ENCODE measurements at regions not wholly inside any gene's neighbourhood (a gene's known extent, or its start where the extent isn't known, plus 50 kb on each side); places are given as distances from the start of the nearest gene placed in this dataset.
"Not testable (repeated sequence)": the region's sequence is repeated elsewhere in the genome, so short reads cannot be mapped to it uniquely, and the experiment has no call there.

DNA sequence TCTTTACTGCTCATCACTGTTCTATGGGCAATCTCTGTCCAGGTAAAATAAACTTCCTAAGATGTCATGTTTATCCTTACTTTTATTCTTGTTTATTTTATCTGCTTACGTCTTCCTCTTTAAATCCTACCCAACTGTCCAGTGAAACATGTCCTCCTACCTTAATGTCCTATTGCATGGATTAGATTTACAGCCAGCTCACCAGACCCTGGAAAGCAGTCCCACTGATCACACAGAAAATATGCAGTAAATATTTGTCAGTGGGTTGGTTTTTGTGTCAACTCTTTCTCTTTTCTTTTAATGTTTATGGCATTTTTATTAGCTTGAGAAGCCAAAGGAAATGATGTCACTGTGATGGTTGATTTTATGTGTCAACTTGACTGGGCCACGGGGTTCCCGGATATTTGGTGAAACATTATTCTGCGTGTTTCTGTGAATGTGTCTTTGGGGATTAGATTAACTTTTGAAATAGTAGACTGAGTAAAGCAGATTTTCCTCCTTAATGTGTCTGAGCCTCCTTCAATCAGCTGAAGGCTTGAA is 258.3 kb downstream of the SRGAP2C start:
- DNase-seq = no peak

DNA sequence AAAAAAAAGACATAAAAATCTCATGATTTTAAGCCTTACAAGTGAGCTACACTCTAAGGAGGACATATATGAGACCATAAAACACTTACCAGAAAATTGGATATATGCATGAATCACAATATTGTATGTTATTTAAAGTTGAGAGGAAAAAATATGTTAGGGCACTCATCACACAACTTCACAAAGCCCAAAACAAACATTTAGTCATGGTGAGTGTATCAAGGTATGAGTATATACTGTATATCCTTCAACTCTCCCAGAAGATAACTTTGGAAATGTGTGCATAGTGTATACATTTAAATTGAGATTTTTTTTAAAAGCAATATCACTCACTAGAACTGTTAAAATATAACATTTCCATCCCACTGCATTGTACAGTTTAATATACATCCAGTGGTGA is 259.3 kb downstream of the SRGAP2C start:
- no peak for DNase-seq

DNA sequence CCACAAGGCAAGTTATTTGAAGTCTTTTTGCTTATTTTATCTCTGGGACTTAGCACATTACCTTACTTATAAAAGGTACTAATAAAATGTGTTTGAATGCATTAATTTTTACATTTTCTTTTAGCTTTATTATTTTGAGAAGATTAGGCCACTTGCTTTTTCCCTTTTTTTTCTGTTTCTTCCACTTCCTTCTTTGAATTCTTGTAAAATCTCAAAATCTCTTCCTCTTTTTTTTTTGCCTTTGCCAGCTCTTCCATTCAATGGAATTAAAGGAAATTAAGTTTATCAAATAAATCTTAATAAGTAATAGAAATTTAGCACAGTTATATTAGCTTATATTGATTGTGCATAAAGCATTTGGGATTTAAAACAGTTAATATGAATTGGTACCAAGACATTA is 260.9 kb downstream of the SRGAP2C start:
- no peak for DNase-seq

DNA sequence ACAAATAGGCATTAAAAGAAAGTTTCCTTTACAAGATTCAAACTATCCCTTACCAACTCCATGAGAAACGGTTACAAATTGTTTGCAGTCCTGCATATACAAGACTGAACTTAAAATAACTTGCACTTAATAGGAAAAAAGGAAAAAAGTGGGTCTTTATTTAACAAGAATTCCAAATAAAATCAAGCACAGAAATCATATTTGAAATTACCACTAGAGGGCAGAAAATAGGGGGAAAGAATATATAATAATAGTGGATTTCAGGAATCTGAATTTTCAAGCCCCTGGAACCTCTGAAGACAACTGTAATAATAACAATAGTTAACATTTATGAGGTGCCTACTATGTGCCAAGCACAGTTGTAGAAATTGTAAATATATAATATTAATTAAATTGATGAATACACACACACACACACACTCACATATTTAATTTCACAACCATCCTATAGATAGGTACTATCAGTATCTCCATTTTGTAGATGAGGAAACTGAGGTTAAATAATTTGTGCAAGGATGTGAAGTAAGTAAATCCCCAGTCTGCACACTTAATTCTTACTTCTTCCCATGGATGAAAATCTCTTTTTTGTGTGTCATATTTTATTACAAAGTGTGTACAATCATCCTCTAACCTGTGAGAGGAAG is 262.6 kb downstream of the SRGAP2C start:
- not testable (repeated sequence) for DNase-seq

DNA sequence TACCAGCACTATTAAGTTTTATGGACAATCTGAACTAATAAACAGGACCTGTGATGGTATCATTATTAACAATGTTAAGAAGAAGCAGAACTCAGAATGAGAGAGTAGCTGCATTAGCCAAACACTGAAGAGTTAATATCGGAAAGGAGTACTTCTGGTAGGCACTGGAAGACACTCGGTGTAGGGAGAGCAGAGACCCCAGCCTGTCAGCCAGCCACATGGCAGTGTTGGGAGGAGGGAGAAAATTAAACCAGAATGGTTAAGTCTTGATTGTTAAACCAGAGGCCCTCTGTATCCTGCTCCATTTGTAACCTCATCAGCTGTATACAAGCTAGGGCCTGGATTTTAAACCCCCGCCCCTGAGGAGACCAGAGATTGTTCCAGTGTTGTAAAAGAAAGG is 263.3 kb downstream of the SRGAP2C start:
- not testable (repeated sequence) for DNase-seq

DNA sequence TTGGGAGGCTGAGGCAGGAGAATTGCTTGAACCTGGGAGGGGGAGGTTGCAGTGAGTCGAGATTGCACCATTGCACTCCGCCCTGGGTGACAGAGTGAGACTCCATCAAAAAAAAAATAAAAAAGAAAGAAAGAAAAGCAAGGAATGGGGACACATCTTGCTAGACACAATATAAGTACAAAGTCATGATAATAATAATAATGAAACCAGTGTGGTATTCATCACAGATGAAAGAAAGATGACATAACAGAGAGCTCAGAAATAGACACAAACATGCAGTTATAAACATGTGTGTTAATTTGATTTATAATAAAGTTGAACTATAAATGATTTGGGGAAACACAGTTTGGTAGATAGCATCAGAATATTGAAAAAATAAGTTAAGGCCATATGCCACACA is 264.1 kb downstream of the SRGAP2C start:
- no peak for DNase-seq

DNA sequence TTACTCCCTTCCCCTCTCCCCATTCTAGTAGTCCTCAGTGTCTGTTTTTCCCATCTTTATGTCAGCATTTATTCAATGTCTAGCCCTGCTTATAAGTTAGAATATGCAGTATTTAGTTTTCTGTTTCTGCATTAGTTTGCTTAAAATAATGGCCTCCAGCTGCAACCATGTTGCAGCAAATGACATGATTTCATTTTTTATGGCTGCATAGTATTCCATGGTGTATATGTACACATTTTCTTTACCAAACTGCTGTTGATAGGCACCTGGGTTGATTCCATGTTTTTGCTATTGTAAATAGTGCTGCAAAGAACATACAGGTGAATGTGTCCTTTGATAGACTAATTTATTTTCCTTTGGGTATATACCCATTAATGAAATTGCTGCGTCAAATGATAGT is 267.7 kb downstream of the SRGAP2C start:
- DNase-seq = no peak

DNA sequence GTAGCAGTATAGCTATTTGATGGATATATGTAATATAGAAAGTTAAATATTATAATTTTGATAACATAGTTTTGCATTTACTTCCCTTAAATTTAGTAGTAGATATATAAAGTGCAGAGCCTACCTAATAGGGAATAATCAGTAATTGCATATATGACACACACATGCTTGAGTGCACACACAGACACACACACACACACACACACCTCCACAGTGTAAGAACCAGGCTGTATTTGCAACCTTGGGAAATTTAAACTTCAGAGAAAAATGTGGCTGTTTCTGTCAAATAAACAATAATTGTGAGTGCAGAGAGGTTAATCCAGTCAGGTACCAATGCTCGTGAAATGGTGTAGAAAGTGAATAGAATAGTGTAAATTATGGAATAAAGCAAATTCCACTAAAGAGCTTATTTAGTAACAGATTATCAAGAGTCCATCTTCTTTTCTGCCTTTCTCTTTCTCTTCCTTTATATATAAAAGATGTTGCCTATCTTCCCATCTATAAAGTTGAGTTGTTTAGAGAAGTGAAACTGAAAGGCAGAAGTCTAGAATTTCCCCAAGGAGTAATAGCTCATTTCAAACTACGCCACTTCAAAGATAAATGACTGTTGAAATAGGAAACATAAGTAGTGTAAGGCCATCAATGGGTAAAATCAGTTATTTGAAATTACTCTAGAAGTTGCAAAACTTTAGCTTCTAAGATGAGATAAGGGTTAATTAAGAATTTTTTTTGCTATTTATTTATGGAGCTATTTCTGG is 273.7 kb downstream of the SRGAP2C start:
- peak in 1 of 5 donors; percentile 81 for DNase-seq

DNA sequence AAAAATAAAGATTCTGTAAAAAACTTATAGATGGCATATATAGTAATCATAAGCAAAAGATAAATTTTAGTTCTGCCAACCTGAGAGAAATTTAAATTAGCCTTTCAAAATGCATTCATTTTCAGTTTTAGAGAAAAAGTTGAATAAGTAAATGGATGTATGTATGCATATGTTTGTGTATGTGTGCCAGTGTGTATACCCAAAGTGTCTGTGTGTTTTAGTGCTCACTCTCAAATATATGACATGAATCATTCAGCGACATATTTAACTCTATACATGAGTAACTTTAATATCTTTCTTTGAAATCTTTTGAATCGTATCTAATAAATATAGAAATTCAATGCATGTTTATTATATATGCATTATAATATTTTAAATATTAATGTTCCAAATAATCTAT is 274.5 kb downstream of the SRGAP2C start:
- no peak for DNase-seq

DNA sequence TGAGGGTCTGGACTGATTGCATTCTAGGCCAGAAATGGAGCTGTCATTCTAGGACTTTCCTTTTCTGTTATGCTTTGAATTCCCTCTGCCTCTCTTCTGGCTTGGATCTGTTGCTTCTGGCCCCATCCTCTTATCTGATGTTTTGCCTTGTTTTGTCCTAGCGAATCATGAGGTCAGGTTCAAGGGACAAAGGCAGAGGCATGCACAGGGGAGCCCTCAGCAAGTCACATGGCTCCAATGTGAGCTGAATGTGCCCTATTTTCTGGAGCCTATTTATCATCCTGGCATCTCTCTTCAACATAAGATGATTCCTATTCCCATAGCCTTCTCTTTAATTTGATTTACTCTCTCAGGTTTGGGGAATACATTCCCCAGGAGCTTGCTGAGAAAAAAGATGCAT is 284.6 kb downstream of the SRGAP2C start:
- not testable (repeated sequence) for DNase-seq

DNA sequence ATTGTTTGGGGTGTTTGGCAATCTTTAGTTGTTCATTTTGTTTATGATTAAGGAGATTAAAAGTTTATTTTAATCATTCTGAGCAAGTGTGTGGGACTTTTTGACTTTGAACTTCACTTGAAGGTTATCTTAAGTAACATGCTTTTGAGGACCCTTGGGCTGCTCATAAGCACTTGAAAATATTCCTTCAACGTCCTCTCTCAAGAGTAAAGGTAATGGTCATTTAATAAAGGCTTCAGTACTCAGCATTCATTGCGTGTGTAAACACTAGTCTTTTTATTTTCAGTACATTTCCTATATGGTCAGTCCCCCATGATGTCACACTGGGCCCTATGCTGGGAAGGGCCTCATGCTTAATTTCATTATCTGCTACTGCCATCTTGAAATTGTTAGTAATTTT is 285.6 kb downstream of the SRGAP2C start:
- not testable (repeated sequence) for DNase-seq

DNA sequence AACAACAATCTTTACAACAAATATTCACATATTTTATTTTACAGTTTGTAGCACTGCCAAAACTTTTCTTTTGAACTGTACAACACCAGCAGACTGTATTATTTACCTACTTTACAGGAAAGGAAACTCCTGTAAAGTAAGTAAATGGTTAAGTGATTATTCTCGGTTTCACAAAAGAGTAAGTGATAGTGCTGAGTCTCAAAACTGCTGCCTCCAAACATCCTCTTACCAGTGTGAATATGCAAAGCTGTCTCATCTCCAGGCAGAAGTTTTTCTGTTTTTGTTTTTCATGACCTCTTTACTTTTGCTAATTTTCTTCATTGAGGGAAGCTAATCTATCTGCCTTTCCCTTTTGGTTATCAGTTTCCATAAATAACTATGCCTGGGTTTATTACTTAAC is 286.7 kb downstream of the SRGAP2C start:
- peak in 1 of 5 donors; percentile 62 for DNase-seq

DNA sequence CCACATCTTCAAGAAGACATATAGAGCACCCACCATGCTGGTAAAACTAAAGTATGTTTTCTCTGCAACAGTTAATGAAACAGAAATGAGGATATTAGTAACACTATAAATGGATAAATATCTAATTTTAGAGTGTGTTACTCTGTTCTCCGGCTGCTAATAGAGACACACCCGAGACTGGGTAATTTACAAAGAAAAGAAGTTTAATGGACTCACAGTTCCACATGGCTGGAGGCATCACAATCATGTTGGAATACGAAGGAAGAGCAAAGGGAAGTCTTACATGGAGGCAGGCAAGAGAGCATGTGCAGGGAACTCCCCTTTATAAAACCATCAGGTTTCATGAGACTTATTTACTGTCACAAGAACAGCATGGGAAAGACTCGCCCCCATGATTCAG is 287.2 kb downstream of the SRGAP2C start:
- DNase-seq = no peak

DNA sequence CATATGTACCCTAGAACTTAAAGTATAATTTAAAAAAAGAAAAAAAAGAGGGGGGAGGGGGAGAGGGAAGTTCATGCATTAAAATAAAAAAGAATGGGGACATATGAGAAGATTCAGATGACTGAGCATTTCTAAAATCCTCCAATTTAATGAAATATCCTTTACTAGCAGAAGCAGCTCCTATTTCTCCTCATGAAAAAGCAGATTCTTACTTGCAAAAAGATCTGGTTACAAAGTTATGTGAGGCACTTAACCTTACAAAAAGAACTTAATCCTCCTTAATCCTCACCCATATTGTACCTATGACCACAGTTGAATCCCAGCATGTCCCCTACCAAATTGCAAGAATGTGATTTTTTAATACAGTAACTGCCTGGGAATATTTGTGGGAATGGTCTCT is 298.5 kb downstream of the SRGAP2C start:
- DNase-seq = peak in 1 of 5 donors; percentile 3

DNA sequence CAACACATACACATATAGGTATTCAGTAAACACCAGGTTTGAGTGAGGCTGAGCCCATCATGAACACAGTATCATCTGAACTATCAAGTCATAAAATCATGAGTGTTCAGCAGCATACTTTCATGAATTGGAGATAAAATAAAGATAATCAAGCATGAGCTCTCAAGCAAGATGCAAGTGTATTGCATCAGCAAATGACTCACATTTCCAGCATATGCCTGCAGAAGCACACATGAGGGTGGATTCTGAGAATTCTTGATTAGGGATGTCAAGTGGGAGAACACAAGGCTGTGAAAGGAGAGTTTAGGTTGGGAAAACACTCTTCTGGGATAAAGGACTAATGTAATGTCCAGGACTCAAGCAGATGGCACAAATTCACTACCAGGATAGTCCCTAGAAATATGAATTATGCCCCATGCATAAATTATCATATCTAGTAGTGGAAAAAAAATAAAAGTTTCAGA is 299.2 kb downstream of the SRGAP2C start:
- DNase-seq = peak in 1 of 5 donors; percentile 71

DNA sequence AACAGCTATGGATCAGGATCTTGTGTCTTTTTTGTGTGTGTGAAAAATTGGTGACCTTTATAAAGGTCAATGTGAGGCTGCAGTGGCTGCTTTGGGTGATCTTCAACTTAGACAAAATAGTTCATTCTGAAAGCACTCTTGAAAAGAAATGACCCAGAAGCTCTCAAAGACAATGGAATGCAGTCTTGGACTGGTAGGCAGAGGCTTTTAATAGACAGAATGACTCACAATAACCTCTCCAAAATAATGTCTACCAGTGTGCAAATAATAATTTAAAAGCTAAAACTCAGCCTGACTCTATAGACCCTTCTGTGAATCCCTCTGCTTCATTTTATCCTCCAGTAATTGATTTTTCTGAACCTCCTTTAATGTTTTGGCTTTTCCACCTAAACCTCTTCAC is 310.0 kb downstream of the SRGAP2C start:
- not testable (repeated sequence) for DNase-seq

DNA sequence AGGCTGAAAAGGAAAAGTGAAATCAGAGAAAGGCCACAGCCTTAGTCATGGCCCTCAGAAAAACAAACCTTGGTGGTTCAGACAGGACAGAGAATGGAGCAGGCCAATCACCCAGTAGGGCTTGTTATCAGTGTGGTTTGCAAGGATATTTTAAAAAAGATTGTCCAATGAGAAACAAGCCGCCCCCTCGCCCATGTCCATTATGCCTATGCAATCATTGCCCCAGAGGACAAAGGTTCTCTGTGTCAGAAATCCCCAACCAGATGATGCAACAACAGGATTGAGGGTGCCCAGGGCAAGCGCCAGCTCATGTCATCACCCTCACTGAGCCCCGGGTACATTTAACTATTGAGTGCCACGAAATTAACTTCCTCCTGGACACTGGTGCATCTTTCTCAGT is 326.7 kb downstream of the SRGAP2C start:
- DNase-seq = not testable (repeated sequence)

DNA sequence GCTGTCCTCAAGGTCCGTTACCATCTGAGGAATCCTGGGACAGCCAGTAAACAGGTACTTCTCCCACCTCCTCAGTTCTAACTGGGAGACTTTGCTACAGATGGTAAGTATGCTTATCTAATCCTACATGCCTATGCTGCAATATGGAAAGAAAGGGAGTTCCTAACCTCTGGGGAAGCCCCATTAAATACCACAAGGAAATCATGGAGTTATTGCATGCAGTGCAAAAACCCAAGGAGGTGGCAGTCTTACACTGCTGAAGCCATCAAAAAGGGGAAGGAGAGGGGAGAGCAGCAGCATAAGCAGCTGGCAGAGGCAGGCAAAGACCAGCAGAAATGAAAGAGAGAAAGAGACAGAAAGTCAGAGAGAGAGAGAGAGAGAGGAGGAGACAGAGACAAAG is 327.1 kb downstream of the SRGAP2C start:
- DNase-seq = not testable (repeated sequence)

DNA sequence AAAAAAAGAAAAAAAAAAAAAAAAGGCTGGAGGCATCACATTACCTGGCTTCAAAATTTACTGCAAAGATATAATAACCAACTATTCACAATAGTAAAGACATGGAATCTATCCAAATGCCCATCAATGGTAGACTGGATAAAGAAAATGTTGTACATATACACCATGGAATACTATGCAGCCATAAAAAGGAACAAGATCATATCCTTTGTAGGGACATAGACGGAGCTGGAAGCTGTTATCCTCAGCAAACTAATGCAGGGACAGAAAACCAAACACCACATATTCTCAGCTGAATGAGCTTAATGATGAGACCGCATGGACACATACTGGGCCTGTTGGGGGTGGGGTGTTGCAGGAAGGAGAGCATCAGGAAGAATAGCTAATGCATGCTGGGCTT is 330.5 kb downstream of the SRGAP2C start:
- no peak for DNase-seq

DNA sequence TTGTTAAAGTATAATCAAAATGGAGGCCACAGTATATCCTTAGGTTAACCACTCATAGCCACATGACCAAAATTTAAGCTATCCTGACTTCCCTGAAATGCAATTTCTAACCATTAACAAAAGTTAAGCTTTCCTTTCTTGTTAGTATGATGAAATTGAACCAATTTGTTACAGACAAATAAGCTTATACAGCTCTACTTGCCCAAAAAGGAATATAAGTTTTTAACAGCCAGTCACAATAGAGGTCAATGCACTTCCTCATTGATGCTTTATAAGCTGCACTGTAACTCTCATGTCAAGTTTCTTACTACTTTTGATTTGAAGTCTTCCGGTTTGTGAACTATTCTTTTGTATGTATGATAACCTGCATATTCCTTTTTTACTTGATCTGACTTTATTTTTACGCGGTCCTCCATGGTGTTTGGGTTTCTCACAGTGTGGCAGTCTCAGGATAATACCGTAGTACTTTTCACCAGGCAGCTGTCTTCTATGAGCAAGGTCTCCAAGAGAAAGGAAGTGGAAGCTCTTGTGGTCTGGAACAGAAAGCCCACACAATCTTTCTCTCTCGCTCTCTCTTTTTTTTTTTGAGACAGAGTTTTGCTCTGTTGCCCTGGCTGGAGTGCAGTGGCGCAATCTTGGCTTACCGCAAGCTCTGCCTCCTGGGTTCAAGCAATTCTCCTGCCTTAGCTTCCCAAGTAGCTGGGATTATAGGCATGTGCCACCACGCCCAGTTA is 331.6 kb downstream of the SRGAP2C start:
- DNase-seq = peak in 4 of 5 donors; percentile 7 to 85 (median 23)

DNA sequence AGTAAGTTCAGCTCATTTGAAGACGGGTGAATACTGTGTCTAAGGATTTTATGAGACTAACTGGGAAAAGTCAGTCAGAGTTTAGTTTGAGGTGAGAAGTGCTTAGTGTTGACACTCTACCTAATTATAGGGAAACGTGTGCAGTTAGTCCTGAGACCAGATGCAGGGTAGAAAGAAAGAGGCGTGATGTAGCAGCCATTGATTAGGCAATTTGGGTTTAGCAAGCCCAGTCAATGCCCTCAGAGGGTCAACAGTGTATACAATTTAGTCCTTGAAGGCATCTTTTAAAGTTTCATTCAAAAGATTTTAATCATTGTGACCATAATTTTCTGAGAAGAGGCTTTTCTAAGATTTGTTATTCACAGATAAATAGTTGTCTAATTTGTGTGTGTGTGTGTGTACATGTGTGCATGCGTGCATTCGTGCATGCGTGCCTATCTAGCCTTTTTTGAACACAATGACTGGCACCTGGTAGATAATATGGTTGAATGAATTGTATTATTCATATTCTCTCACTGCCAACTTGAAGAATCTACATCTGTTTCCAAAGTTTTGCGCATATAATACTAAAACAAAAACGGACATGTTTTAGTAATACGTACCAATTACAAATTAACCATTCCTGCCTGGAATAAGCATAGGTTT is 332.9 kb downstream of the SRGAP2C start:
- no peak for DNase-seq

DNA sequence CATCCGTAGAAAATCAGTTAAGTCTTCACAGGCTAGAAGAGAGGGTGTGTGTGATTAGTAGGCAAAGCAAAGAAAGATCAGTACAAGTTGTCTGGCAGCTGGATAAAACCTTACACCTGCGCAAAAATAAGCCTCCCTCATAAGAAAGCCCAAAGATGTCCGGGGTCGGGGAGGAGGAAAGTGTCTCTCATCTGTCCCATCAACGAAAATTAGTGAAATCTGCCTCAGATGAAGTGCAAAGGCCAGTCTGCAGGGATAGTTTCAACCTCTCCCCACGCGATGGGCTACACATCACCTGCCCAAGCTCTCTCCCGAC is 333.9 kb downstream of the SRGAP2C start:
- no peak for DNase-seq
